HS-5 (cell line): ENCODE measurements at regions not wholly inside any gene's neighbourhood (a gene's known extent, or its start where the extent isn't known, plus 50 kb on each side); places are given as distances from the start of the nearest gene placed in this dataset.

Experiments
- DNase-seq: peaks from one replicate; pipeline ENCODE4 v3.0.0-alpha.2; 2012; ENCODE audit warnings: low read depth

DNA sequence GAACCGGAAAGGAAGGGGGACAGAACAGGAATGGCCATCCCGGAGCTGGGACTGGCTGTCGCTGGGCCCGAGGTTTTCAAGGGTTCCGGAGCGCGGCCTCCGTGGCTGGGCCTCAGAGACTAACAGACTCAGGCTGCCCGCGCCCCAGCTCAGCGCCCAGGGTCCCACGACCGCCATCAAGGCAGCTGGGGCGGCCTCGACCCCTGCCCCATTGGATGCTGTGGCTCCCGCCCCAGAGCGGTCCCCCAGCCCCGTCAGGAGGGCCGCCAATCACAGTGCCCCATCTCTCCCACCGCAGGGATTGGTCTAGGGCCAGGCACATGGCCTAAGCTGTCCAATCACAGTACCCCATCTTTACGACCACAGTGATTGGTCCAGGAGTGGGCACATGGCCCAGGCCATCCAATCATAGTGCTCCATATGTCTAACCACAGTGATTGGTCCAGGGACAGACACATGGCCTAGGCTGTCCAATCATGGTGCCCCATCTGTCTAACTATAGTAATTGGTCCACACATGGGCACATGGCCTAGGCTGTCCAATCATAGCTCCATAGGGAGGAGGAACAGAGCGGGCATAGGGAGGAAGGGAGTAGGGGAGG, 105.3 kb upstream of the NKX1-1 start:
- no peak for DNase-seq

DNA sequence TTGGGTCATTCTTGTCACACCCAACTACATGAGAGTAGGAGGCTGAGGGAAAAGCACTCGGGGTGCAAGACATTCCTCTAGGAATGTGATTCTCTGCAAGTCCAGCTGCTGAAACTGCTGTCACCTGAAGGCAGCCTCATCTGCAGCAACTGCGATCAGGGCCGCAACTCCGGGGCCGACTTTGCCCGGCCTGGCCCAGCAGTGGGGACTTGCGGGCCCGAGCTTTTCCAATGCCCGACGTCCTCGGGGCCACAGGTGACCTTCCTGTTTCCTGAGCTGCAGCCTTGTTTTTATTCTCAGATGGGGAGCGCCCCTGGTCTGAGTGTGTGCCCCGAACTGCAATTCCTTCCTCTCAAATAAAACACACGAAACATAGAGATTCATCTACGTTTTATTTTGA, 104.7 kb upstream of the NKX1-1 start:
- DNase-seq: no peak

DNA sequence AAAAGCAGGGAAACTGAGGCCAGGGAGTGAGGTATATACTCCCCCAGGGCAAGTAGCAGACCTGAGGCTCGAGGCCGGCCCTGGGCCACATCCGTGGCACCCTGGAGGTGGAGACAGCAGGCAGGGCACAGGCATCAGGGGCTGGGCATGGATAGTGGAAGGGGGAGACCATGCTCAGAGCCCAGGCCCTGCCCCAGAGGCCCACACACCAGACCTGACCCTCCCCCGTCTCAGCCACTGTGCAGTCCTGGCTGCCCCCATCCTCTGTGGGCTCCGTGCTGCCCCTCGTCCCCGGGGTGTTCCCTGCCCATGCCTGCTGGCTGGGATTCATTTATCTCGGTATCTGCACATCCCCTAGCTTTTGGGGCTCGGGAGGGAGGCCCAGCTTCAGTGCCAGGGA, 103.1 kb upstream of the NKX1-1 start:
- no peak for DNase-seq

DNA sequence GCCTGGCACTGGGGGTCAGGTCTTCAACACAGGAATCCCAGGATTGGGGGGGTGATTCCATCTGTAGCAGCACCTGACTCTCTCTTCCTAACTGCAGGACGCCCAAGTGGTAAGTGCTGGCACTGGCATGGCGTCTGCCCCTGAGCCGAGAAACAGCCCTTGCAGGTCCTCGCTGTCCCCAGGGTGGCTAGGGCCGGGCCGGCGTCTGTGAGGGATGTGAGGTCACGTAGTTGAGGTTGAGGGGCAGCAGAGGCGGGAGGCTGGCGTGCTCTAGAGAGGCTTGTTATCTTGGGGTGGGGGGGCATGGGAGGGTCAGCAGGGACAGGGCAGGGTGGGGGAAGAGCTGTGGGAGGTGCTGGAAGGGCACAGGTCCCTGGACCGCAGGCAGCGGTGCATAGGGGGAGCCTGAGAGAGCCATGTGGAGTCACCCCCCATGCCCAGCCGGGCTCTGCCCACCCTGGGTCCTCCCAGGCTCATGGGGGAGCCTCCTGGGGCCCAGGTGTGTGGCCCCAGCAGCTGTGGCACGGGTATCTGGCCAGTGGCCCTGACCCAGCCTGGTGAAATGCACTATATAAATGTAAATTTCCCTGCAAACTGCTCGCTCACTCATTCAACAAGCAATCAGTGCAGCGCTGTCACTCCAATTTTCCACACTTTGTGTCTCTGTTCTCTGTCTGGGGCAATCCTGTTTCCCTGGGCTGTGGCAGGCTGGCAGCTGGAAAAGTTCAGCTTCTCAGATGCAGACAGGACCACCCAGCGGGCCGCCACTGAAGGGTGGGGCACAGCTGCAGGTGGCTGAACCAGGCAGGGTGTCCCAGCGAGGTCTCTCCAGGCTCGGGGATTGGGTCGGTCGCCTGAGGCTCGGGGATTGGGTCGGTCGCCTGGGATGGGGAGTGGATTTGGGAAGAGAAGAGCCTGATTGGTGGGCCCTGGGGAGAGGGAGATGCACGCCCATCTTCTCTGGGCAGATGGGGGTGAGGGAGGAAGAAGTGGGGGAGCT, 102.2 kb upstream of the NKX1-1 start:
- DNase-seq: no peak

DNA sequence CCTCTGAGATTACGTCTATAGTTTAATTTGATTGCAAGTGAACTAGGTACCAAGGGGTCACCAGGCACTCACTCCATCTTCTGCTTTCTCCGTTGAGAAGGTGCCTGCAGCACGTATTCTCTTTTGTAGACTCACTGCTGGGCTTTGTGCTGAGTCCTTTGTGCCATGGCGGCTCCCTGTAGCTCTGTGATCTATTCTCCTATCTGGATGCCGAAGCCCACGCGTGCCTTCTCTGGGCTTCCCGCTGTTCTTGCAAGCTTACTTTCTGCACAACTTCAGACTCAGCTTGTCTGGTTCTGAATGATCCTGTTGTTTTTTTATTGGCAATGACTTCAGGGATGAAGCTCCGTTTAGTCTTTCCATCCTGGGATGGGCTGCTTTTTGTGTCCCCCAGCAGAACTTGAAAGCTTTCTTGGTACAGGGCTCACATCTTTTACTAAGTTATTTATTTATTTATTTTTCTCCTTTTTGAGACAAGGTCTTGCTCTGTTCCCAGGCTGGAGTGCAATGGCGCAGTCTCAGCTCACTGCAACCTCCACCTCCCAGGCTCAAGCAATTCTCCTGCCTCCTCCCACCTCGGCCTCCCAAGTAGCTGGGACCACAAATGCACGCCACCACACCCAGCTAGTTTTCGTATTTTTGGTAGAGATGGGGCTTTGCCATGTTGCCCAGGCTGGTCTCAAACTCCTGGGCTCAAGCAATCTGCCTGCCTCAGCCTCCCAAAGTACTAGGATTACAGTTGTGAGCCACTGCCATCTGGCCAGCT, 100.9 kb upstream of the NKX1-1 start:
- no peak for DNase-seq

- DNase-seq: no peak
These were observed 99.5 kb upstream of the NKX1-1 start for GRCh38 chr4:1505511-1506460.

DNA sequence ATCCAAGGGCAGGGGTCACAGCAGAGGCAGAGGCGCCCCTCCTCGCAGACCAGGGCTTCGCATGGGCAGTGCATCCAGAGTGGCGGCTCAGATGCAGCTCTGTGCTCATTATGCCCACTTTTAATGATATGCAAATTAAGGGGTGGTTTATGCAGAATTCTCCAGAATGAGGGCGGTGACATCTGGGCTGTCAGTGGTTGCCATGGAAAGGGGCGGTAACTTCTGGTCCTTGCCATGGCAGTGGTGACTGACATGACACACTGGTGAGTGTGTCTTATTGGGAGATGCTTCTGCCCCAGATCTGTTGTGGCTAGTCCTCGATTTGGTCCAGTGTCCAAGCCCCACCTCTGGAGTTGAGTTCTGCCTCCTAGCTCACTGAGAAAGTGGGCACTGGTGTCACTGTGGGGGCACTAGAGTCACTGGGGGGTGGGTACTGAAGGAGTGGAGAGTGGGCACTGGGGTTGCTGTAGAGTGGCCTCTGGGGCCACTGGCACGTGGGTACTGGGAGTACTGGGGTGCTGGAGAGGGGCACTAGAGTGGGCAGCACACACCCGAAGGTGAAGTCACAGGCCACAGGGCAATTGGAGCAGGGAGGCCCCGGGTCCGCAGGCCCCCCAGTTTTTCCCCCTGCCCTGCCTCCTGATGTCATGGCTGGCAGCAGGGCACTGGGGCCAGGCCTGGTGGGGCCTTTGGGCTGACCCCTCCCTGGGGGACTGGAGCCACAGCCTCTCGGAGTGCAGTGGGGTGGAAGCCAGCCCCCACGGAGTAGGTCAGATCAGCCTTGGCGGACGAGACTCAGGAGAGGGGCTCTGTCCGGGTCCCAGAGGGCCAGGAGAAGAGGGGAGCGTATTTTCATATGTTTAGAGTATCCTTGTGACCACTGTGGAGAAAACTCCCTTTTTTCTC, 98.6 kb upstream of the NKX1-1 start:
- DNase-seq: no peak

GRCh38 chr4:1503583-1504471, 97.6 kb upstream of the NKX1-1 start:
- no peak for DNase-seq

GRCh38 chr4:1502976-1503375, 96.7 kb upstream of the NKX1-1 start:
- DNase-seq: no peak

GRCh38 chr4:1502501-1502886, 96.3 kb upstream of the NKX1-1 start:
- no peak for DNase-seq

DNA sequence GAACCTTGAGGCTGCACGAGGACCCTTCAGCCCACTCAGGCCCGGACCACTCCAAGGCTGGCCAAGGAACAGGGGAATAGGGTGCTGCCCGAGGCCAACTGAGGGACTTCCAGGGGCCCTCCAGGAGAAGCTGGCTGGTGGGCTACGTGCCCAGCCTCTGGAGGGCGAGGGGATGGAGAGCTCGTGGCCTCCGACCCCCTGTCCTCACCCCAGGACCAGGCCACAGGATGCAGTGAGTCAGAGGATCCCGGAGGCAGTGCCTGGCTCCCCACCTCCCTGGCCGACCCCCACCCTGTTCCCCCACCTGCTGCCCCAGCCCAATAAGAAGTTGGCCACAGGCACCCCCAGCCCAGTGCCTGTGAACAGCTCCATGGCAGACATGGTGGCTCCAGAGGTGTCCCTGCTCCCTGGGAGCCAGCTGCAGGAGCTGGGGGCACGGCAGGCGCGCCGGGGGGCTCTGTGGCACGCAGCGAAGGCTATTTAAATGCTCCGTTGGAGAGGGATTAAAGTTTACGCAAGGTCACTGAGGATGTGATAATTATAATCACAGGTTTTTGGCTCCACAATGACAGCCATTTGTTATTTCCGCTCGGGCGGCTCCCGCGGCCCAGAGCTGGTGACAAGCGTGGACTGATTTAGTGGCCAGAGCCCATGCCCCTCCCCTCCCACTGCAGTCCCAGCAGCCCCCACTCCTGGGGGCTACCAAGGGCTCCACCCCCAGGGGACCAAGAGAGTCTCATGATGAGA, 95.7 kb upstream of the NKX1-1 start:
- DNase-seq: no peak

DNA sequence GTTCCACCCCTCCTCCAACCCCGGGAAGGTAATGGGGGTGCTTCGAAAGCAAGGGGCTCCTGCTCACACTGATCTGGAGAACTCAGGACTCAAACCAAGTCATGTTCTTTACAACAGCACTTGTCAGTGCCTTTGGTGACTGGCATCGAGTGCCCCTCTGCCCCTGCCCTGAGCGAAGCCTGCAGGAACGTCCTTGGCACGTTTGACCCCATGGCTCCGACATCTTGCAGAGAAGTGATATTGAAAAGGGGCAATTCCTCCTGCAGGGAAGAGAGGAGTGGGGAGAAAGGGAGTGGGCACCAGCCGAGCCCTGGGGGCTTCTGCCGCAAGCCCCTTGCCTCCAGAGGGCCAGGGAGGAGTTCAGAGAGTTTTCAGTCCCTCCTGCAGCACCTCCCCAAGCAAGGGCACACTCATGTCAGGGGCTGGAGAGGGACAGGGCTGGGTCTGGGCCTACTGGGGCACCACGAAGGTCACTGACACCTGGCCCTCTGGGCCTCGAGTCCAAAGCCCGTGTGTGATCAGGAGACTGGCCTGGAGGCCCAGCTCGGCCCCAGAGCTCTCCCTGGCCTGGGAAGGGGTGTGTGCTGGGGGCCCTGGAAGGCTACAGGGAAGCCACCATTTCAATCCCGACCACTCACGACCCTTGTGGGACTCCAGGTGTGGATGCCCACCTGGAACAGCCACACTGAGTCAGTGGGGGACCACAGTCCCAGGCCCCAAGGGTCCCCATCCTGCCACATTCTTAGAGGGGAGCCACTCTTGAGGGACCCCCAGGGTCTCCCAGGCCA, 94.9 kb upstream of the NKX1-1 start:
- no peak for DNase-seq

DNA sequence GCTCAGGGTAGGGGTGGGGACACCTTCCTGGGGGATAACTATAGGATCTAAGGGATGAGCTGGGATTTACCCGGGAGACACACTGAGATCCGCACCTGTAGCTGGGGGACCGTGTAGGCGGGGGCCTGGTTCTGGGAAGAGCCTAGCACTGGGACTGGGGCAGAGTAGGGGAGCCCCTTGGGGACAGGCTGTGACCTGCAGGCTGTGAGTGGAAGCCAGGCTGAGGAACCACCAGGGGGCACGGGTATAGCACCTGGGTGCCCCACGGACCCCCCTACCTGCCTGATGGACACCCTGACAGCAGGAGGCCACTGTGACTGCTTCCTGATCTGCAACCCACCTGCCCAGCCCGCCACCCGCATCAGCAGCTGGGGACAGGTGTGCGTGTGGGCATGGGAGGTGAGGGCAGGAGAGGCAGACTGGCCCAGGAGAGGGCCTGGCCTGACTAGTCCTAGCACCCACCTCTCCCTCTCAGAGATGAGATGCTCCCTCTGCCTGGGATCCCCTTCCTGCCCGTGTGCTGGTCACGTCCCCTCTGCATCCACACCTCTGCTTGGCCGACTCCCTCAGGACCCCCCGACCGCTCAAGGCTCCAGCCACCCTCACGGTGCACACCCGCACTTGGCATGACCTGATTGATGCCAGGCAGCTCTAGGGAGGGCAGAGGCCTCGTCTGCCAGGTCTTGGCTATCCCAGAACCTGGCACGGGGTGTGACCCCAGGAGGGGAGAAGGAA, 94.2 kb upstream of the NKX1-1 start:
- DNase-seq: no peak

- no peak for DNase-seq
These were observed 93.2 kb upstream of the NKX1-1 start for GRCh38 chr4:1499465-1499864.

GRCh38 chr4:1497189-1497801, 91.1 kb upstream of the NKX1-1 start:
- DNase-seq: no peak

- no peak for DNase-seq
These were observed 89.9 kb upstream of the NKX1-1 start for GRCh38 chr4:1496116-1496642.
